Neural cell (in vitro differentiated cells): ENCODE measurements at regions not wholly inside any gene's neighbourhood (a gene's known extent, or its start where the extent isn't known, plus 50 kb on each side); places are given as distances from the start of the nearest gene placed in this dataset.

Experiments
- H2AFZ ChIP-seq: fragments of 200-600, 300-800 bp; sonication (generic), shearing (Covaris generic); 2 replicates; pipeline ENCODE4 v1.6.0; 2014; ENCODE audit warnings: low read depth, mild to moderate bottlenecking, antibody characterized with exemption, low read length, moderate library complexity
- H3F3A ChIP-seq: fragments of 200-600 bp; shearing (Covaris generic); 2 replicates; pipeline ENCODE4 v1.6.1; 2016; ENCODE audit warnings: mild to moderate bottlenecking, moderate library complexity, mixed read lengths, antibody characterized with exemption, low read length; ENCODE audit not compliant: insufficient read depth, poor library complexity, severe bottlenecking
- H3K27ac ChIP-seq: fragments of 200-600, 300-800 bp; sonication (generic), shearing (Covaris generic); 2 replicates; pipeline ENCODE4 v1.5.1; 2014; ENCODE audit warnings: mild to moderate bottlenecking, low read length, moderate library complexity
- H3K27me3 ChIP-seq: fragments of 300-800, 200-600 bp; sonication (generic), shearing (Covaris generic); 2 replicates; pipeline ENCODE4 v1.6.0; 2014; ENCODE audit warnings: mild to moderate bottlenecking, low read depth, low read length, moderate library complexity; ENCODE audit not compliant: insufficient read depth
- H3K36me3 ChIP-seq: fragments of 300-800, 200-600 bp; sonication (generic), shearing (Covaris generic); 2 replicates; pipeline ENCODE4 v1.5.1; 2014; ENCODE audit warnings: mild to moderate bottlenecking, antibody characterized with exemption, low read length, moderate library complexity; ENCODE audit not compliant: insufficient read depth
- H3K4me2 ChIP-seq: fragments of 300-800, 200-600 bp; sonication (generic), shearing (Covaris generic); 2 replicates; pipeline ENCODE4 v1.6.0; 2014; ENCODE audit warnings: mild to moderate bottlenecking, low read length
- H3K4me3 ChIP-seq: fragments of 300-800, 200-600 bp; sonication (generic), shearing (Covaris generic); 2 replicates; pipeline ENCODE4 v1.5.1; 2014; ENCODE audit warnings: mild to moderate bottlenecking, low read length, moderate library complexity
- H3K79me2 ChIP-seq: fragments of 200-600 bp; shearing (Covaris generic); replicated peaks from 2 replicates; pipeline ENCODE4 v1.6.0; 2014; ENCODE audit warnings: mild to moderate bottlenecking, low read length, moderate library complexity; ENCODE audit not compliant: insufficient read depth
- H3K9ac ChIP-seq: fragments of 300-800, 200-600 bp; sonication (generic), shearing (Covaris generic); 2 replicates; pipeline ENCODE4 v1.6.1; 2016; ENCODE audit warnings: mild to moderate bottlenecking, low read length, mixed read lengths
- H3K9me2 ChIP-seq: fragments of 200-600 bp; shearing (Covaris generic); 2 replicates; pipeline ENCODE4 v1.6.1; 2016; ENCODE audit warnings: mild to moderate bottlenecking, low read length, mixed read lengths; ENCODE audit not compliant: insufficient read depth
- H3K9me3 ChIP-seq: fragments of 200-600, 300-800 bp; sonication (generic), shearing (Covaris generic); 2 replicates; pipeline ENCODE4 v1.6.1; 2016; ENCODE audit warnings: mild to moderate bottlenecking, mixed run types, low read length, moderate library complexity, mixed read lengths
- H4K20me1 ChIP-seq: fragments of 200-600 bp; shearing (Covaris generic); 2 replicates; pipeline ENCODE4 v1.6.1; 2016; ENCODE audit warnings: mild to moderate bottlenecking, mixed run types; ENCODE audit not compliant: insufficient read depth
- EP300 ChIP-seq: fragments of 450-650 bp; conservative IDR thresholded peaks from 2 replicates; pipeline ENCODE4 v1.6.1; 2014; ENCODE audit warnings: antibody characterized with exemption, mild to moderate bottlenecking, moderate library complexity; ENCODE audit not compliant: poor library complexity, severe bottlenecking
- EZH2 ChIP-seq: fragments of 200-600, 300-800 bp; shearing (Covaris generic), sonication (generic); IDR thresholded peaks from 2 replicates; pipeline ENCODE4 v1.6.1; 2014; ENCODE audit warnings: antibody characterized with exemption, low read length, borderline replicate concordance, mild to moderate bottlenecking; ENCODE audit not compliant: insufficient read depth, poor library complexity, severe bottlenecking
- MXI1 ChIP-seq: fragments of 450-650 bp; conservative IDR thresholded peaks from 2 replicates; pipeline ENCODE4 v1.6.1; 2014; ENCODE audit warnings: antibody characterized with exemption, mild to moderate bottlenecking; ENCODE audit not compliant: poor library complexity, severe bottlenecking
- POLR2AphosphoS5 ChIP-seq: IDR thresholded peaks from 2 replicates; pipeline ENCODE4 v1.6.1; 2012
- RAD21 ChIP-seq: fragments of 450-650 bp; conservative IDR thresholded peaks from 2 replicates; pipeline ENCODE4 v1.6.1; 2014; ENCODE audit warnings: antibody characterized with exemption, mild to moderate bottlenecking, moderate library complexity
- SMC3 ChIP-seq: fragments of 450-650 bp; conservative IDR thresholded peaks from 2 replicates; pipeline ENCODE4 v1.6.1; 2014; ENCODE audit warnings: antibody characterized with exemption, mild to moderate bottlenecking, moderate library complexity; ENCODE audit not compliant: poor library complexity
- TAF1 ChIP-seq: IDR thresholded peaks from 2 replicates; pipeline ENCODE4 v1.6.1; 2012; ENCODE audit warnings: low read depth
- TF ChIP-seq, protein P1 (sequence below): IDR thresholded peaks from 2 replicates; pipeline ENCODE4 v1.6.1; 2012; ENCODE audit warnings: borderline replicate concordance
- TF ChIP-seq, protein P2 (sequence below): fragments of 450-650 bp; IDR thresholded peaks from 2 replicates; pipeline ENCODE4 v1.5.1; 2014; ENCODE audit warnings: antibody characterized with exemption, mild to moderate bottlenecking, moderate library complexity; ENCODE audit not compliant: poor library complexity, severe bottlenecking

DNA sequence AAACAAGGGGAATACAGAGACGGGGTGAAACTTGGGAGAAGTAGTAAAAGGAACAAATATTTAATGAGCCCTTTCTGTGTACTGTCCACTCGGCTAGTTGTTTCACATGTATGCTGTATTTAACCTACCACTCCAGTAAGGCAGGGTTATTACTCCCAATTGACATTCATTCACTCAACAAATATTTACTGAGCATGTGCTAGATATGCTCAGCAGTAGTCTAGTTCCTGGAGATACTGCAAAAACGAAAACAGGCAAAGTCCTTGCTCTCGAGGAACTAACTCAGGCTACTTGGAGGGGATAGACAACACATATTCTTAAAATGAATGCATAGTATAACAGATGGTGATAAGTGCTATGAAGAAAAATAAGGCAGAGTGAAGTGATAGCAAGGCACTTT, 207.3 kb downstream of the SS18 start (continued):
- TF ChIP-seq, protein P1, sequence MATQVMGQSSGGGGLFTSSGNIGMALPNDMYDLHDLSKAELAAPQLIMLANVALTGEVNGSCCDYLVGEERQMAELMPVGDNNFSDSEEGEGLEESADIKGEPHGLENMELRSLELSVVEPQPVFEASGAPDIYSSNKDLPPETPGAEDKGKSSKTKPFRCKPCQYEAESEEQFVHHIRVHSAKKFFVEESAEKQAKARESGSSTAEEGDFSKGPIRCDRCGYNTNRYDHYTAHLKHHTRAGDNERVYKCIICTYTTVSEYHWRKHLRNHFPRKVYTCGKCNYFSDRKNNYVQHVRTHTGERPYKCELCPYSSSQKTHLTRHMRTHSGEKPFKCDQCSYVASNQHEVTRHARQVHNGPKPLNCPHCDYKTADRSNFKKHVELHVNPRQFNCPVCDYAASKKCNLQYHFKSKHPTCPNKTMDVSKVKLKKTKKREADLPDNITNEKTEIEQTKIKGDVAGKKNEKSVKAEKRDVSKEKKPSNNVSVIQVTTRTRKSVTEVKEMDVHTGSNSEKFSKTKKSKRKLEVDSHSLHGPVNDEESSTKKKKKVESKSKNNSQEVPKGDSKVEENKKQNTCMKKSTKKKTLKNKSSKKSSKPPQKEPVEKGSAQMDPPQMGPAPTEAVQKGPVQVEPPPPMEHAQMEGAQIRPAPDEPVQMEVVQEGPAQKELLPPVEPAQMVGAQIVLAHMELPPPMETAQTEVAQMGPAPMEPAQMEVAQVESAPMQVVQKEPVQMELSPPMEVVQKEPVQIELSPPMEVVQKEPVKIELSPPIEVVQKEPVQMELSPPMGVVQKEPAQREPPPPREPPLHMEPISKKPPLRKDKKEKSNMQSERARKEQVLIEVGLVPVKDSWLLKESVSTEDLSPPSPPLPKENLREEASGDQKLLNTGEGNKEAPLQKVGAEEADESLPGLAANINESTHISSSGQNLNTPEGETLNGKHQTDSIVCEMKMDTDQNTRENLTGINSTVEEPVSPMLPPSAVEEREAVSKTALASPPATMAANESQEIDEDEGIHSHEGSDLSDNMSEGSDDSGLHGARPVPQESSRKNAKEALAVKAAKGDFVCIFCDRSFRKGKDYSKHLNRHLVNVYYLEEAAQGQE: no peak

DNA sequence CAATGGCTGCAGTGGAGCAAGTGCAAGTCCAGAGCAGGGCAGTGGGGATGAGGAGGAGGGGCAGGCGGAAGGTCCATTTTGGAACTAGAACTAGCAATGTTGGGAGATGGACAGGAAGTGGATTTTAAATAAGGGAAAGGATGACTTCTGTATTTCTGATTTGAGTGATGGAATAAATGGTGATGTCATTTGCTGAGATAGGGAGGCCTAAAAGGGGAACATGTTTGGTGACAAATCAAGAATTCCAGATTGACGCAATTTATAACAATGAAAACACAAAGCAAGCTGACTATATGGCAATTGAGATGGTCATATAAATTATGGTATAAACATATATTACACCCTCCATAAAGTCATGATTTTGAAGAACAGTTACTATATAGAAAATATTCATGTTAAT, 209.3 kb downstream of the SS18 start:
- no peaks in the 10 kb centered on the region for H3K9me2 ChIP-seq
- no peaks in the 10 kb centered on the region for H3F3A ChIP-seq
- H4K20me1 ChIP-seq: no peaks in the 10 kb centered on the region
- TF ChIP-seq EP300 (no peak), TAF1 (no peak), POLR2AphosphoS5 (no peak), RAD21 (no peak), MXI1 (no peak), SMC3 (no peak), EZH2 (no peak)
- TF ChIP-seq, protein P2, sequence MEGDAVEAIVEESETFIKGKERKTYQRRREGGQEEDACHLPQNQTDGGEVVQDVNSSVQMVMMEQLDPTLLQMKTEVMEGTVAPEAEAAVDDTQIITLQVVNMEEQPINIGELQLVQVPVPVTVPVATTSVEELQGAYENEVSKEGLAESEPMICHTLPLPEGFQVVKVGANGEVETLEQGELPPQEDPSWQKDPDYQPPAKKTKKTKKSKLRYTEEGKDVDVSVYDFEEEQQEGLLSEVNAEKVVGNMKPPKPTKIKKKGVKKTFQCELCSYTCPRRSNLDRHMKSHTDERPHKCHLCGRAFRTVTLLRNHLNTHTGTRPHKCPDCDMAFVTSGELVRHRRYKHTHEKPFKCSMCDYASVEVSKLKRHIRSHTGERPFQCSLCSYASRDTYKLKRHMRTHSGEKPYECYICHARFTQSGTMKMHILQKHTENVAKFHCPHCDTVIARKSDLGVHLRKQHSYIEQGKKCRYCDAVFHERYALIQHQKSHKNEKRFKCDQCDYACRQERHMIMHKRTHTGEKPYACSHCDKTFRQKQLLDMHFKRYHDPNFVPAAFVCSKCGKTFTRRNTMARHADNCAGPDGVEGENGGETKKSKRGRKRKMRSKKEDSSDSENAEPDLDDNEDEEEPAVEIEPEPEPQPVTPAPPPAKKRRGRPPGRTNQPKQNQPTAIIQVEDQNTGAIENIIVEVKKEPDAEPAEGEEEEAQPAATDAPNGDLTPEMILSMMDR: no peak
- TF ChIP-seq, protein P1: no peak
- no peak overlapping the region for H2AFZ ChIP-seq
- H3K9ac ChIP-seq: no peak overlapping the region
- H3K27me3 ChIP-seq: no peaks in the 10 kb centered on the region
- no peak overlapping the region for H3K27ac ChIP-seq
- H3K79me2 ChIP-seq: no peaks in the 10 kb centered on the region
- no peaks in the 10 kb centered on the region for H3K36me3 ChIP-seq
- H3K9me3 ChIP-seq: no peaks in the 10 kb centered on the region
- no peak overlapping the region for H3K4me2 ChIP-seq
- no peak overlapping the region for H3K4me3 ChIP-seq
